GM12878 (cell line): ENCODE measurements at regions not wholly inside any gene's neighbourhood (a gene's known extent, or its start where the extent isn't known, plus 50 kb on each side); places are given as distances from the start of the nearest gene placed in this dataset.
A peak's percentile ranks its signal among the peaks of the same experiment; 100 is the strongest.

Experiments
- ATF7 ChIP-seq: fragments of 450-650 bp; IDR thresholded peaks from 2 replicates; pipeline ENCODE4 v1.6.1; 2016; ENCODE audit warnings: low read depth, mild to moderate bottlenecking
- BHLHE40 ChIP-seq, 2 experiments: fragments of 450-650 bp in 1 of 2; IDR thresholded peaks; 2 replicates each; pipeline ENCODE4 v1.6.1; 2011 to 2017; ENCODE audit warnings: low read depth in 2 of 2, borderline replicate concordance in 1 of 2, improper control_type of control experiment in 1 of 2, low read length in 1 of 2, mild to moderate bottlenecking in 1 of 2
- CBFB ChIP-seq: IDR thresholded peaks from 2 replicates; pipeline ENCODE4 v1.6.1; 2016; ENCODE audit warnings: antibody characterized with exemption, low read depth
- ETV6 ChIP-seq, 2 experiments: fragments of 450-650 bp in 1 of 2; IDR thresholded peaks in 1 of 2; conservative IDR thresholded peaks in 1 of 2; 2 replicates each; pipeline ENCODE4 v1.6.1; 2014; ENCODE audit warnings: antibody characterized with exemption in 1 of 2, borderline replicate concordance in 1 of 2, low read depth in 1 of 2, mild to moderate bottlenecking in 1 of 2, moderate library complexity in 1 of 2
- FOS ChIP-seq: IDR thresholded peaks from 3 replicates; pipeline ENCODE4 v1.6.1; 2011; ENCODE audit warnings: borderline replicate concordance; ENCODE audit not compliant: insufficient read length; ENCODE audit errors: extremely low read depth
- FOXM1 ChIP-seq: IDR thresholded peaks from 2 replicates; pipeline ENCODE4 v1.6.1; 2012; ENCODE audit warnings: low read depth, mild to moderate bottlenecking, inconsistent platforms, low read length, moderate library complexity
- GABPA ChIP-seq: IDR thresholded peaks from 2 replicates; pipeline ENCODE4 v1.6.1; 2014; ENCODE audit warnings: antibody characterized with exemption, low read depth, mild to moderate bottlenecking, inconsistent platforms
- HDGF ChIP-seq: fragments of 450-650 bp; IDR thresholded peaks from 2 replicates; pipeline ENCODE4 v1.6.1; 2016; ENCODE audit warnings: antibody characterized with exemption
- IKZF1 ChIP-seq: fragments of 450-650 bp; conservative IDR thresholded peaks from 2 replicates; pipeline ENCODE4 v1.6.1; 2017; ENCODE audit warnings: antibody characterized with exemption, mild to moderate bottlenecking
- PAX8 ChIP-seq: fragments of 450-650 bp; IDR thresholded peaks from 2 replicates; pipeline ENCODE4 v1.6.1; 2017; ENCODE audit warnings: mild to moderate bottlenecking, moderate library complexity
- RELA ChIP-seq: fragments of 450-650 bp; IDR thresholded peaks from 2 replicates; pipeline ENCODE4 v1.8.0; 2014; ENCODE audit warnings: borderline replicate concordance; ENCODE audit not compliant: partially characterized antibody
- RFX5 ChIP-seq: IDR thresholded peaks from 2 replicates; pipeline ENCODE4 v1.6.1; 2011; ENCODE audit warnings: low read depth, low read length, improper control_type of control experiment
- SIN3A ChIP-seq: IDR thresholded peaks from 2 replicates; pipeline ENCODE4 v1.6.1; 2012; ENCODE audit warnings: low read depth, low read length, improper control_type of control experiment
- SIX5 ChIP-seq: IDR thresholded peaks from 2 replicates; pipeline ENCODE4 v1.6.1; 2011; ENCODE audit warnings: mild to moderate bottlenecking, low read depth, low read length, moderate library complexity; ENCODE audit not compliant: severe bottlenecking
- SMC3 ChIP-seq: IDR thresholded peaks from 2 replicates; pipeline ENCODE4 v1.6.1; 2011; ENCODE audit warnings: low read length, improper control_type of control experiment, borderline replicate concordance
- TCF12 ChIP-seq: IDR thresholded peaks from 2 replicates; pipeline ENCODE4 v1.6.1; 2011; ENCODE audit warnings: low read depth, mild to moderate bottlenecking, low read length
- ZNF384 ChIP-seq: IDR thresholded peaks from 2 replicates; pipeline ENCODE4 v1.6.1; 2012; ENCODE audit warnings: low read depth, mild to moderate bottlenecking, low read length, improper control_type of control experiment, borderline replicate concordance
- ZNF622 ChIP-seq: fragments of 450-650 bp; IDR thresholded peaks from 2 replicates; pipeline ENCODE4 v1.6.1; 2017; ENCODE audit warnings: mild to moderate bottlenecking, inconsistent platforms
- TF ChIP-seq, protein P1 (sequence below): fragments of 450-650 bp; conservative IDR thresholded peaks from 2 replicates; pipeline ENCODE4 v1.6.1; 2017; ENCODE audit warnings: mild to moderate bottlenecking, moderate library complexity
- TF ChIP-seq, protein P2 (sequence below): fragments of 450-650 bp; IDR thresholded peaks from 2 replicates; pipeline ENCODE4 v1.6.1; 2017; ENCODE audit warnings: mild to moderate bottlenecking
- TF ChIP-seq, protein P3 (sequence below): fragments of 450-650 bp; formaldehyde crosslinking; IDR thresholded peaks from 2 replicates; pipeline ENCODE4 v1.4.0; 2022; ENCODE audit warnings: mild to moderate bottlenecking, moderate library complexity
- TF ChIP-seq, protein P4 (sequence below): fragments of 450-650 bp; IDR thresholded peaks from 2 replicates; pipeline ENCODE4 v1.6.1; 2016; ENCODE audit warnings: mild to moderate bottlenecking

DNA sequence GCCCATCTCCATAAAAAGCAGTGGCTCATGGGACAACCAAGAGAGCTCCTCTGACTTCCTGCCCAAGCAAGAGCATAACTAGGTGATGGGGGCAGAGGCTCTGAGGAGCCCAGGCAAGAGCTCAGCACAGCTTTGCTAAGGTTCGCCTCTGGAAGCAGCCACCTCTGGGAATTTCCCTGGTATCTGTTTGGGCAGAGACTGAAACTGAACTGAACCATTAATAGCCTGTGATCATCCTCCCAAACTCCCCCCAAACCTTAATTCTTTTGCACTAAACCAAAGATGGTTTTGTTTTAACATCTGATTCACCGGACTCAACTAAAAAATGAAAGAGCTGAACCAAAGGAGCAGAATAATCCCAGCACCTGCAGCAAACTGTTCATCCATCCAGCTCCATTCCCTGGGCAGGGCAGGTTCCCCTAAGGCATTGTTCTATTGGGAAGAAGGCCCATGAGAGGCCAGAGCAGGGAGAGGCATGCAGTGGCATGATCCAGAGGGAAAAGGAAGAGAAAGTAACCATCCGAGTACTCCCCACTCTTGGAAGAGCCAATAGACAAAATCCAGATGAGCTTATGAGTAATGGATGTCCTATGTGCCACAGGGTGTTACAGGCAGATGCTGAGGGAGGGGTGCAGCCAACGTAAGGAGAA is 77.8 kb upstream of the KAZN start (continued):
- TF ChIP-seq CBFB, result peak; percentile 30; the same call in 1 of the 2 replicates
- TF ChIP-seq ETV6 (conservative IDR thresholded peaks at IDR 0.05 in 1 of 2, IDR thresholded peaks at IDR 0.05 in 1 of 2; ENCODE audit: borderline replicate concordance in 1 of 2, low read depth in 1 of 2), result peak in 1 of 2 experiments; percentile 30; a peak in 1 of 4 replicates
- TF ChIP-seq TCF12, result 0 out of 2 replicates have a peak, but pooled peaks have one; percentile 25
- TF ChIP-seq PAX8, result no peak
- TF ChIP-seq SIX5, result no peak
- no peak for TF ChIP-seq ZNF622
- TF ChIP-seq ZNF384, result no peak
- TF ChIP-seq, protein P1, sequence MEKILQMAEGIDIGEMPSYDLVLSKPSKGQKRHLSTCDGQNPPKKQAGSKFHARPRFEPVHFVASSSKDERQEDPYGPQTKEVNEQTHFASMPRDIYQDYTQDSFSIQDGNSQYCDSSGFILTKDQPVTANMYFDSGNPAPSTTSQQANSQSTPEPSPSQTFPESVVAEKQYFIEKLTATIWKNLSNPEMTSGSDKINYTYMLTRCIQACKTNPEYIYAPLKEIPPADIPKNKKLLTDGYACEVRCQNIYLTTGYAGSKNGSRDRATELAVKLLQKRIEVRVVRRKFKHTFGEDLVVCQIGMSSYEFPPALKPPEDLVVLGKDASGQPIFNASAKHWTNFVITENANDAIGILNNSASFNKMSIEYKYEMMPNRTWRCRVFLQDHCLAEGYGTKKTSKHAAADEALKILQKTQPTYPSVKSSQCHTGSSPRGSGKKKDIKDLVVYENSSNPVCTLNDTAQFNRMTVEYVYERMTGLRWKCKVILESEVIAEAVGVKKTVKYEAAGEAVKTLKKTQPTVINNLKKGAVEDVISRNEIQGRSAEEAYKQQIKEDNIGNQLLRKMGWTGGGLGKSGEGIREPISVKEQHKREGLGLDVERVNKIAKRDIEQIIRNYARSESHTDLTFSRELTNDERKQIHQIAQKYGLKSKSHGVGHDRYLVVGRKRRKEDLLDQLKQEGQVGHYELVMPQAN, result no peak
- TF ChIP-seq FOXM1, result peak; percentile 82; the same call in 1 of the 2 replicates
- TF ChIP-seq ATF7, result no peak
- TF ChIP-seq, protein P2, sequence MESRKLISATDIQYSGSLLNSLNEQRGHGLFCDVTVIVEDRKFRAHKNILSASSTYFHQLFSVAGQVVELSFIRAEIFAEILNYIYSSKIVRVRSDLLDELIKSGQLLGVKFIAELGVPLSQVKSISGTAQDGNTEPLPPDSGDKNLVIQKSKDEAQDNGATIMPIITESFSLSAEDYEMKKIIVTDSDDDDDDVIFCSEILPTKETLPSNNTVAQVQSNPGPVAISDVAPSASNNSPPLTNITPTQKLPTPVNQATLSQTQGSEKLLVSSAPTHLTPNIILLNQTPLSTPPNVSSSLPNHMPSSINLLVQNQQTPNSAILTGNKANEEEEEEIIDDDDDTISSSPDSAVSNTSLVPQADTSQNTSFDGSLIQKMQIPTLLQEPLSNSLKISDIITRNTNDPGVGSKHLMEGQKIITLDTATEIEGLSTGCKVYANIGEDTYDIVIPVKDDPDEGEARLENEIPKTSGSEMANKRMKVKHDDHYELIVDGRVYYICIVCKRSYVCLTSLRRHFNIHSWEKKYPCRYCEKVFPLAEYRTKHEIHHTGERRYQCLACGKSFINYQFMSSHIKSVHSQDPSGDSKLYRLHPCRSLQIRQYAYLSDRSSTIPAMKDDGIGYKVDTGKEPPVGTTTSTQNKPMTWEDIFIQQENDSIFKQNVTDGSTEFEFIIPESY, result no peak
- no peak for TF ChIP-seq BHLHE40 (IDR thresholded peaks at IDR 0.05; ENCODE audit: borderline replicate concordance in 1 of 2, low read depth in 2 of 2, low read length in 1 of 2)
- TF ChIP-seq RFX5, result no peak
- TF ChIP-seq IKZF1, result peak; percentile 63
- no peak for TF ChIP-seq GABPA
- no peak for TF ChIP-seq SMC3
- TF ChIP-seq, protein P3, sequence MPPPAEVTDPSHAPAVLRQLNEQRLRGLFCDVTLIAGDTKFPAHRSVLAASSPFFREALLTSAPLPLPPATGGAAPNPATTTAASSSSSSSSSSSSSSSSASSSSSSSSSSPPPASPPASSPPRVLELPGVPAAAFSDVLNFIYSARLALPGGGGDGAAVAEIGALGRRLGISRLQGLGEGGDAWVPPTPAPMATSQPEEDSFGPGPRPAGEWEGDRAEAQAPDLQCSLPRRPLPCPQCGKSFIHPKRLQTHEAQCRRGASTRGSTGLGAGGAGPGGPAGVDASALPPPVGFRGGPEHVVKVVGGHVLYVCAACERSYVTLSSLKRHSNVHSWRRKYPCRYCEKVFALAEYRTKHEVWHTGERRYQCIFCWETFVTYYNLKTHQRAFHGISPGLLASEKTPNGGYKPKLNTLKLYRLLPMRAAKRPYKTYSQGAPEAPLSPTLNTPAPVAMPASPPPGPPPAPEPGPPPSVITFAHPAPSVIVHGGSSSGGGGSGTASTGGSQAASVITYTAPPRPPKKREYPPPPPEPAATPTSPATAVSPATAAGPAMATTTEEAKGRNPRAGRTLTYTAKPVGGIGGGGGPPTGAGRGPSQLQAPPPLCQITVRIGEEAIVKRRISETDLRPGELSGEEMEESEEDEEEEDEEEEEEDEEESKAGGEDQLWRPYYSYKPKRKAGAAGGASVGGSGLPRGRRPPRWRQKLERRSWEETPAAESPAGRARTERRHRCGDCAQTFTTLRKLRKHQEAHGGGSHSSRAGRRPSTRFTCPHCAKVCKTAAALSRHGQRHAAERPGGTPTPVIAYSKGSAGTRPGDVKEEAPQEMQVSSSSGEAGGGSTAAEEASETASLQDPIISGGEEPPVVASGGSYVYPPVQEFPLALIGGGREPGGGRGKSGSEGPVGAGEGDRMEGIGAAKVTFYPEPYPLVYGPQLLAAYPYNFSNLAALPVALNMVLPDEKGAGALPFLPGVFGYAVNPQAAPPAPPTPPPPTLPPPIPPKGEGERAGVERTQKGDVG, result no peak
- TF ChIP-seq FOS, result no peak
- no peak for TF ChIP-seq SIN3A
- no peak for TF ChIP-seq RELA
- TF ChIP-seq HDGF, result no peak
- TF ChIP-seq, protein P4, sequence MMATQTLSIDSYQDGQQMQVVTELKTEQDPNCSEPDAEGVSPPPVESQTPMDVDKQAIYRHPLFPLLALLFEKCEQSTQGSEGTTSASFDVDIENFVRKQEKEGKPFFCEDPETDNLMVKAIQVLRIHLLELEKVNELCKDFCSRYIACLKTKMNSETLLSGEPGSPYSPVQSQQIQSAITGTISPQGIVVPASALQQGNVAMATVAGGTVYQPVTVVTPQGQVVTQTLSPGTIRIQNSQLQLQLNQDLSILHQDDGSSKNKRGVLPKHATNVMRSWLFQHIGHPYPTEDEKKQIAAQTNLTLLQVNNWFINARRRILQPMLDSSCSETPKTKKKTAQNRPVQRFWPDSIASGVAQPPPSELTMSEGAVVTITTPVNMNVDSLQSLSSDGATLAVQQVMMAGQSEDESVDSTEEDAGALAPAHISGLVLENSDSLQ, result no peak
